ENCODE measurements at regions not wholly inside any gene's neighbourhood (a gene's known extent, or its start where the extent isn't known, plus 50 kb on each side); places are given as distances from the start of the nearest gene placed in this dataset.

DNA sequence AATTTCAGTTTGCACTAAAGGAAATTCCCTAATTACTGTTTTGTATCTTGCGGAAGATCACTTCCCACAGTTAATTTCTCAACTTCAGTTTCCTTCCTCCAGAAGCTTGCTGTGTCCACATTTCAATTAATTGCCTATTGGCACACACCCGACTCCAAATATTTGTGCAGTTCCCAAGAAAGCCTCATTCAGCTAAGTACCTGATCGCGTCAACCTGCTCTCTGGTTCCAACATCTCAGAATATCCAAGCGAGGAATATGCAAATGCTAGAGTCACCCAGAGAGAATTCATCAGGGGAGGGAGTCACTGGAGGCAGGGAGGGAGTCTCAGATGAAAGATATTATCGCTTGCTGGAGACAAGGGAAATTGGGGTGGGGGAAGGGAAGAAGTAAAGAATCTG, 351.3 kb downstream of the RRAGC start:
- TF ChIP-seq POLR2A (IDR thresholded peaks at IDR 0.05; ENCODE audit: low read depth, low read length), result no peak
- no peak for TF ChIP-seq POLR2AphosphoS5 (IDR thresholded peaks at IDR 0.05; ENCODE audit: low read depth, low read length)
- TF ChIP-seq TAF1 (IDR thresholded peaks at IDR 0.05; ENCODE audit: low read depth, low read length), result no peak
- no peak for TF ChIP-seq POU2F2 (IDR thresholded peaks at IDR 0.05; ENCODE audit: low read depth, low read length)

Data from GM12891 (cell line).